HK-2 (cell line): ENCODE measurements at regions not wholly inside any gene's neighbourhood (a gene's known extent, or its start where the extent isn't known, plus 50 kb on each side); places are given as distances from the start of the nearest gene placed in this dataset.
A peak's percentile ranks its signal among the peaks of the same experiment; 100 is the strongest.

Experiments
- DNase-seq: peaks from one replicate; pipeline ENCODE4 v3.0.0-alpha.2; 2018; ENCODE audit not compliant: unreplicated experiment

- DNase-seq = peak; percentile 35
Observed at GRCh38 chr6:139996253-139996834, 621.9 kb upstream of the CITED2 start.

DNA sequence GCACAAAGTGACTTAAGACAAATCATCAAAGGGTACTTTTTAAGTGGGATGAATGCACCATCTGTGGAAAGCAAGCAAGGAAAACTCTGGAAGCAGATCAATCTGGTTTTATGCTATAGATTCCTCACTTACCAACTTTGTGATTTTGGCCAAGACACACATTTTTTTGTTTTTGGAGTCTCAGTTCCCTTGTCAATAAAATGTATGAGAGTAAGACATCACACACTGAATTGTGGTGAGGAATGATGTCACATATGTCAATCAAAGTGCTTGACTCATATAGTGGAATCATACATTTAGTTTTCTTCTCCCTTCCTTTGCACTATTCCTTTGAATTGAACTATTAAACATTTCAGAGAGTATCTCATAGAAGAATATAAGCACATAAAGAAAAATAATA is 620.5 kb upstream of the CITED2 start:
- no peak for DNase-seq

- DNase-seq = no peak
Observed at GRCh38 chr6:139990856-139991465, 616.5 kb upstream of the CITED2 start.

- no peak for DNase-seq
Observed at GRCh38 chr6:139990026-139990686, 615.7 kb upstream of the CITED2 start.

DNA sequence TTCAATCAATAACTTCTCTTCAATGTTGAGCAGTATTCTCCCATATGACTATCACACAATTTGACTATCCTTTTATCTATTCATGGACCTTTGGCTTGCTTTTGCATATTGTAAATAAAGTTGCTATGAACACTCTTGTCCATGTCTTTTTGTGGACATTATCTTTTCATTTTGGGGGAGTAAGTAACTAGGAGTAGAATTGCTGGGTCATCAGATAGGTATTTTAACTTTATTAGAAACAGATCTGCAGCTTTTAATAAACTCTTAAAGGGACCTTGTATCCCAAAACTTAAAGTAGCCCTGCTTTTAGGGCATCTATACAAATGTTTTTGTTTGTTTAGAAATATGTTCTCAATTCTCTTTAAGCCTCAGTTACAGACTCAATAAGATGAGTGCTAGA is 614.2 kb upstream of the CITED2 start:
- no peak for DNase-seq

DNA sequence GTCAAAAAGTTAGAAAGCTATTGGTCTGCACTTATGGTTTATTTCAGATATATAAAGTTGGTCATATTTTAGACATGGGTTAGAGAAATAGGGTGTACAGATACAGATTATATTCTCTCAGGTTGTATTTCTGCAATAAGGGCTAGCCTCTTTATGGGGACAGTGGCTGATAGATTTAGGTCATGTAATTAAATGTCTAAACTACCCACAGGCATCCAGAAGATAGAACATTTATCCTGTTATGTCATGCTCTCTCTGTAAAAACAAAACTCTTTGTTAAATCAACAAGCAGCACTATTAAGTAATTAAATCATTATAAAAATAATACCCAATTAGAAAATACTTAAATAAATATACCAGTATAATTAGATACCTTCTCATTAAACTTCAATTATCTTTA is 612.6 kb upstream of the CITED2 start:
- DNase-seq = no peak

DNA sequence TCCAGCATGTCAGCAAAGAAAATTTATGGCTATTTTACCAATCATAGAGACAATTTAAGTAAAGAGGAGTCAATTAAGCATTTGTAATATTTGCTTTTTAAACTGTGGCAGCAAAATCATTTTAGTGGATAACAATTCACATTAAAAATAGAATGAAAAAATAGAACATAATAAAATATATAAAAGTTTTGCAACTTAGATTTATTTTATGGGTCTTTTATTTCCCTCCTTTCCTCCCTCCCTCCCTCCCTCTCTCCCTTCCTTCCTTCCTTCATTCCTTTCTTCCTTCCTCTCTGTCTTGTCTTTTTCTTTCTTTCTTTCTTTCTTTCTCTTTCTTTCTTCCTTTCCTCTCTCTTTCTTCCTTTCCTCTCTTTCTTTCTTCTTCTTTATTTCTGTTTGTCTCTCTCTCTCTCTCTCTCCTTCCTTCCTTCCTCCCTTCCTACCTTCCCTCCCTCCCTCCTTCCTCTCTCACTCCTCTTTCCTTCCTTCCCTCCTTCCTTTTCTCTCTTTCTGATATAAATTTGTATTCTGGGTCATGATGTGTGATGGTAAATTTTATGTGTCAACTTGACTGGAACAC is 610.9 kb upstream of the CITED2 start:
- no peak for DNase-seq

- no peak for DNase-seq
Observed at GRCh38 chr6:139984317-139984716, 609.9 kb upstream of the CITED2 start.

- no peak for DNase-seq
Observed at GRCh38 chr6:139983555-139984276, 609.3 kb upstream of the CITED2 start.

GRCh38 chr6:139982652-139983295 is 608.3 kb upstream of the CITED2 start:
- no peak for DNase-seq

DNA sequence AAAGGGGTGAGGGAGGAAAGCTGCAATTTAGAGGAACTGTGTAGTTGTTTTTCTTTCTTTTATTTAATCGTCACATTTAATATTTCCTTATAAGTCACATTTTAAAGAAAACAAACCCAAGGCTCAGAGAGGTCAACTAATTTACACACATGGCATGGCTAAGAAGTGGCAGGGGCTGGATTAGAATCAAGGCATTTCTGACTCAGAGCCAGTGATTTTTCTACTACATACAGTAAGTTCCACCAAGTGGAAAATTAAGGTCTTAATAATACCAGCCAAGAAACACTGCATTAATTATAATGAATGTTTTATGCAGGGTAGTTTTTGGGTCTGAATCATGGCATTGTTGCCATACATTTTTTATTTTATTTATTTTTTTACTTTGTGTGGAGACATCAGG is 607.7 kb upstream of the CITED2 start:
- no peak for DNase-seq

DNA sequence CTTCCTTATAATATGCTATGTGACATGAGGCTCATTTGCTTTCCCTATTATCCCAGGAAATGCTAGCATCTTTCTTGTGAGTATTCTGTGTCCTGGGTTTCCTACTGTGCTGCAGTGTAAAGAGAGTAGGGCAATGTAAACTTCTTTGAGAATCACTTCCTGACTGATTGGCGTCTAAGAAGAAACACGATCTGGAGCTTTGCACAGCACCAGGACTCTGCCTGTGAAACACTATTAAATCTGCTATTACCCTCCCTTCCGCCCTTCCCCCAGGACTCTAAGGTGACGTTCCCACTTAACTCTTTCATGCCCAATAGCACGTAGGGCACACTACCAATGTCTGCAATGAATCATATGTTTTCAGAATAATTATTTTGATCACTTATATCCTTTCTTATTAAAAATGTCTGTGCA is 607.3 kb upstream of the CITED2 start:
- peak; percentile 59 for DNase-seq

DNA sequence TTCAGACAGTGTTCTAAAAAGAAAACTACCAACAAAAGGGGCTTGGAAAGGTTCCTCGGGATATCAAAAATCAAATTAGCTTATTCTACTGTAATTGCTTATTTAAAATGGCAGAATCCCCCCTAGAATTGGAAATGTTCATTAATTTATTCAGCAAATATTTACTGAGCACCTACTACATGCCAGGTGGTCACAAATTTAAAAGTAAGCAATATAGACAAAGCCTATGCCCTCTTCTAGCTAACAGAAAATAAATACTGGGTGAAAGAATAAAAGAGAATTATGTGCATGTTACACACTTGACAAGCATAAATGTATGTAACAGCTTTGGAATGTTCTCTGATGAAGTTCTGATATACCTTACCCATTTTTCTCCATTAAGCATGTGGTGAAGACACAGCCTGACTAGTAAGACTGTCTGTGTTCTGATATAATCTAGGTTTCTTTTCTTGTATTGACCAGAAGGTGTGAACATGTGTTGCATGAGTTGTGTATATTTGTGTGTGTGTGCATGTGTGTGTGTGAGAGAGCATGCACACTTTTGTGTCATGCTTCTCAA is 606.7 kb upstream of the CITED2 start:
- DNase-seq = no peak

GRCh38 chr6:139980631-139981030 is 606.2 kb upstream of the CITED2 start:
- peak; percentile 82 for DNase-seq

DNA sequence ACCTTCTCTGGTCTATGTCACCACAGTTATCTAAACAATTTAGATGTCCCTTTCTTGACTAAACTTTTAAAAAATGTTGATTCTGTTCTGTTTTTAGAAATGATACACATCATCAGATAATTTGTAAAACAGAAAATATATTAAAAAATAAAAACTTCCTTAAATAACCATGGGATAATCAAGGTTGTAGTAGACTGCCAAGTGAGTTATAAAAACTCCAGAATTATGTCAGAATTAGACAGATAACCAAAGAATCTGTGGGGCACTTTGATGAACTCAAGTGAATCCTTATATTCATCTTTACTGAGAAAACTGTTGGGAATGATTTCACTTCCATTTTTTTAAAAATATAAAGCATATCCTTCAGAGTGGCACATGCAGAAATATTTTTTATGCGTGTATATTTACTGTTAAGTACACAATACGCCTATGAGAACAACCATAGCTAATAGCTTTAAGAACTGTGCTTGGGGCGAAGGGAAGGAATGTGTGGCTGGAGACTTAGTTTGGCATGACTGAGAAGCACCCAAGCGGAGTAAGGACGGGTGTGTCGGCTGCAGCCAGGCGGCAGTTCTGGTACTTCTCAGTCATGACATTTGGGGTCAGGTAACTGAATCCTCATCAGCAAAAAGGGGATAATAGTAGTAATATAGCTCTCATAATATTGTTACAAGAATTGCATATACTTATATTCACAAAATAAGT is 604.7 kb upstream of the CITED2 start:
- DNase-seq = peak; percentile 79

- no peak for DNase-seq
Observed at GRCh38 chr6:139977887-139978332, 603.5 kb upstream of the CITED2 start.

- no peak for DNase-seq
Observed at GRCh38 chr6:139973669-139974344, 599.4 kb upstream of the CITED2 start.

DNA sequence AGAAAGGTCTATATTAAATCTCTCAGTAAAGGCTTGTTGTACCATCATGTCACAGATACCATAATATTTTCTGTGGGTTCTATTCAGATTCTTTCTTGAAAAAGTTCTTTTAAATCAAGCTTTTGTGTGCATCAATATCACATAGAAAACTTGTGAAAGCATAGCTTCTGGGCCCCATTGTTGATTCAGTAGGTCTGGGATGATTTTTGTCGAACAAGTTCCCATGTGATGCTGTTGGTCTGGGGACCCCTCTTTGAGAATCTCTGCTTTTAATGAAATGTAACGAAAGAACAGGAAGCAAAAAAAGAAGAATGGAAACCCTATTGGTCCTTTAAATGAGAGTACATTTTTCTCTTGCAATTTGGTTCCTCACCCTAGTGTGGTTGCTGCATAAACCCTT is 597.7 kb upstream of the CITED2 start:
- DNase-seq = no peak

DNA sequence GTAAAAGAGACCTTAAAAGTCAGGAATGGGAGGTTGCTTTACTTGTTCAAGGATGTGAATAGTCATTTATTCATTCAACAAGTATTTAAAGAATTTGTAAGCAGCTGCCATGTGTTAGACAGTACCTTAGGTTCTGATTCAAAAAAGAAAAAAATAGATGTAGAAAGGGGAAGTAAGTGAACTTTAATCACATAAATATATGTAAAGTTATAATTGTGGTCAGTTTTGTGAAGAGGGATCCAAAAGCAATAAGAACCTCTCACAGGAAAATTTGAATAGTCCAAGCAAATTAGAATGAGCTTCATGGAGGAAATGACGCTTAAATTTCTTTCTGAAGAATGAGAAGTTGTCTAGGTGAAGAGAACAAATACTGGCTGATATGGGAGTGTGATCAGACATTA is 596.1 kb upstream of the CITED2 start:
- no peak for DNase-seq

- no peak for DNase-seq
Observed at GRCh38 chr6:139967497-139967896, 593.0 kb upstream of the CITED2 start.
